Colonic mucosa (tissue), 4 donors: ENCODE measurements at regions not wholly inside any gene's neighbourhood (a gene's known extent, or its start where the extent isn't known, plus 50 kb on each side); places are given as distances from the start of the nearest gene placed in this dataset.

ENCODE experiments used
- DNase-seq: peaks from one replicate; pipeline ENCODE4 v3.0.0-alpha.2; 2020
- H3K27ac ChIP-seq: fragments of 200-600 bp; one replicate; pipeline ENCODE4 v1.8.0; 2021
- H3K27me3 ChIP-seq: fragments of 200-600 bp; one replicate; pipeline ENCODE4 v1.8.0; 2021
- H3K36me3 ChIP-seq: fragments of 200-600 bp; one replicate; pipeline ENCODE4 v1.8.0; 2021
- H3K4me1 ChIP-seq: fragments of 200-600 bp; one replicate; pipeline ENCODE4 v1.8.0; 2021; ENCODE audit warnings: mild to moderate bottlenecking
- H3K4me3 ChIP-seq: fragments of 200-600 bp; one replicate; pipeline ENCODE4 v1.8.0; 2021
- H3K9ac ChIP-seq, 2 donors: one replicate each; pipeline ENCODE4 v1.7.0; 2013; ENCODE audit warnings: control low read depth in 2 of 2, low read depth in 2 of 2, low read length in 2 of 2
- H3K9me3 ChIP-seq: fragments of 200-600 bp; one replicate; pipeline ENCODE4 v1.8.0; 2021
- intact Hi-C: fragments of 100-400 bp; cut with DNase I; formaldehyde crosslinking; loops from one replicate; pipeline ENCODE4 v1.14.1; 2022
- TF ChIP-seq, protein P1 (sequence below): fragments of 200-600 bp; IDR thresholded peaks from one replicate; pipeline ENCODE4 v1.8.0; 2022; ENCODE audit warnings: antibody characterized with exemption, mild to moderate bottlenecking
- donor health status: healthy.
- donor health status: DM: no; HTN: no; CAD: no.
- donor health status: DM: no; HTN: no; CAD: no.

DNA sequence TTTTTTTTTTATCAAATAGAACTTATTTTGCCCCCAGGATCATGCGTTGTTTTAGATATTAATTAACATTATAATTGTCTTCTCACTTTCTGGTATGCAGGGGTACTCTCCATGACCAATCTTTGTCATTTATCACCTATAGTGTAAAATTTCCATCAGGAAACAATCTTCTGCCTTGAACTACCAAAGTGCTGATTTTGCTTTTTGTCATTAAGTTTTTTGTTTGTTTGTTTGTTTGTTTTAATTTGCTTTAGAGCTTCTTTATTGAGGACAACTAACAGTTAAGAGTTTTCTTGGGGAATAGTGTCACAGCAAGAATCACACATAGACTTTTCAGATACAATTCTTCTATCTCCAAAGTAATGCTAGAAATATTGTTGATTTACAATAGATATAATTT lies 171.2 kb upstream of the PRPS1L1 start:
- DNase-seq: no peak
- Histone ChIP-seq H3K4me3 (no peak overlapping the region), H3K9ac (no peak overlapping the region), H3K36me3 (no peaks in the 10 kb centered on the region), H3K9me3 (no peaks in the 10 kb centered on the region), H3K27me3 (no peaks in the 10 kb centered on the region), H3K4me1 (no peaks in the 10 kb centered on the region), H3K27ac (no peak overlapping the region)
- TF ChIP-seq, protein P1, sequence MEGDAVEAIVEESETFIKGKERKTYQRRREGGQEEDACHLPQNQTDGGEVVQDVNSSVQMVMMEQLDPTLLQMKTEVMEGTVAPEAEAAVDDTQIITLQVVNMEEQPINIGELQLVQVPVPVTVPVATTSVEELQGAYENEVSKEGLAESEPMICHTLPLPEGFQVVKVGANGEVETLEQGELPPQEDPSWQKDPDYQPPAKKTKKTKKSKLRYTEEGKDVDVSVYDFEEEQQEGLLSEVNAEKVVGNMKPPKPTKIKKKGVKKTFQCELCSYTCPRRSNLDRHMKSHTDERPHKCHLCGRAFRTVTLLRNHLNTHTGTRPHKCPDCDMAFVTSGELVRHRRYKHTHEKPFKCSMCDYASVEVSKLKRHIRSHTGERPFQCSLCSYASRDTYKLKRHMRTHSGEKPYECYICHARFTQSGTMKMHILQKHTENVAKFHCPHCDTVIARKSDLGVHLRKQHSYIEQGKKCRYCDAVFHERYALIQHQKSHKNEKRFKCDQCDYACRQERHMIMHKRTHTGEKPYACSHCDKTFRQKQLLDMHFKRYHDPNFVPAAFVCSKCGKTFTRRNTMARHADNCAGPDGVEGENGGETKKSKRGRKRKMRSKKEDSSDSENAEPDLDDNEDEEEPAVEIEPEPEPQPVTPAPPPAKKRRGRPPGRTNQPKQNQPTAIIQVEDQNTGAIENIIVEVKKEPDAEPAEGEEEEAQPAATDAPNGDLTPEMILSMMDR: no peak
- intact Hi-C loops: no loop called here

DNA sequence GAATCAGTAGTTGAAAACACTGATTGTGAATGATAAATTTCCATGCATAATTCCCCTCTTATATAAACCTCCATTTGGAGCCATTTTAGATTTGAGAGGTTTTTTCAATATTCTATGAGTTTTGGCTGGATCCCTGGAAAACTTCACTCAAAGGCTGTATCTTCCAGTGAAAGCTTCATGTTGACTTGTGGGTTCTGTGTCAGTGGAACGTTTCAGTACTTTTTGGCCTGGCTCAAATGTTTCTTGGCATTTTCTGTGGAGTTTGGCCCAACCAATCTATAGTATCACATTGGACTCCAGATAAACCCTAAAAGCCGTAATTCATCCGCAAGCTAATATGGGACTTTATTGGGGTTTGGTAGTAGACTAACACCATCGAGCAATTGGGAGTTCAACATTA lies 172.6 kb upstream of the PRPS1L1 start:
- intact Hi-C loops: no loop called here

DNA sequence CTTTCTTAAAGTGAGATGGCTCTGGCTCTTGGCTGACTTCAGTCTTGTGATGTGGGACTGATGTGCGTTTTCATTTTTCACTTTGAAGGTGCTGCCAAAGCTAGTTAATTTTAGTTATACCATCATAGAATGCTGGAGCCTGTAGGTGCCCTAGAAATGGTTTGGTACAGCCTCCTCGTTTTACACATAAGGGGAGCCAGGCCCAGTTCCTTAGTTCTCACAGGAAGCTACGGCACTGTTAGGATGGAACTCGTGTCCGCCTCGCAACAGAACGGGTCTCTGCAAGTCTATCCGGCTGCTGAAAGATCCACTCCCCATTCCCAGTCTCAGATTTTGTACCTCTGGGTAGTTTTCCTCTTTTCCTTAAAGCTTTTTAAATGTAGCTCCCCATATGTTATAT lies 173.2 kb upstream of the PRPS1L1 start:
- intact Hi-C loops: no loop called here
- no peak for DNase-seq
- Histone ChIP-seq H3K9ac (no peak overlapping the region), H3K36me3 (no peaks in the 10 kb centered on the region), H3K27ac (no peak overlapping the region), H3K4me3 (no peak overlapping the region), H3K27me3 (no peaks in the 10 kb centered on the region), H3K9me3 (no peaks in the 10 kb centered on the region), H3K4me1 (no peaks in the 10 kb centered on the region)
- TF ChIP-seq, protein P1: no peak

More for the DNA sequence above, 172.6 kb upstream of the PRPS1L1 start:
- no peaks in the 10 kb centered on the region for H3K4me1 ChIP-seq
- H3K9me3 ChIP-seq: no peaks in the 10 kb centered on the region
- H3K9ac ChIP-seq: no peak overlapping the region
- H3K36me3 ChIP-seq: no peaks in the 10 kb centered on the region
- no peak overlapping the region for H3K27ac ChIP-seq
- H3K4me3 ChIP-seq: no peak overlapping the region
- no peaks in the 10 kb centered on the region for H3K27me3 ChIP-seq
- no peak for DNase-seq
- TF ChIP-seq, protein P1: no peak

DNA sequence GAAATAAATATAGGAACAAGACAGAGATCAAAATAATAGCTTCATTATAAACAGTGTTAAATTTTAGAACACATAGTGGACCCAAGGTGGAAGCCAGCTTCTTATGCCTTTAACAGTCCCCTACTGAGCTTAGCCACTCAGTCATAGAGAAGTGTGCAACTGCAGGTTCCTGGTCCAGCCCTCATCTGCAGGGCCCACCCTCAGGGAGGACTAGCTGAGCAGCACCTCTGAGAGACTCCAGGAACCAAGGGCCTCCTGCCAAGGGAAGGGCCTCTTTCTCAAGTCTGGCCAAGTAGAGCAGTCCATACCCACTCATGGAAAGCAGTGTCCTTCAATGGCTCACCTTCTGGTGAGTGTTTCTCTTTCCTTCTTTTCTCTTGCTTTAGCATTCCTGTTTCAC lies 173.7 kb upstream of the PRPS1L1 start:
- H3K27ac ChIP-seq: no peak overlapping the region

DNA sequence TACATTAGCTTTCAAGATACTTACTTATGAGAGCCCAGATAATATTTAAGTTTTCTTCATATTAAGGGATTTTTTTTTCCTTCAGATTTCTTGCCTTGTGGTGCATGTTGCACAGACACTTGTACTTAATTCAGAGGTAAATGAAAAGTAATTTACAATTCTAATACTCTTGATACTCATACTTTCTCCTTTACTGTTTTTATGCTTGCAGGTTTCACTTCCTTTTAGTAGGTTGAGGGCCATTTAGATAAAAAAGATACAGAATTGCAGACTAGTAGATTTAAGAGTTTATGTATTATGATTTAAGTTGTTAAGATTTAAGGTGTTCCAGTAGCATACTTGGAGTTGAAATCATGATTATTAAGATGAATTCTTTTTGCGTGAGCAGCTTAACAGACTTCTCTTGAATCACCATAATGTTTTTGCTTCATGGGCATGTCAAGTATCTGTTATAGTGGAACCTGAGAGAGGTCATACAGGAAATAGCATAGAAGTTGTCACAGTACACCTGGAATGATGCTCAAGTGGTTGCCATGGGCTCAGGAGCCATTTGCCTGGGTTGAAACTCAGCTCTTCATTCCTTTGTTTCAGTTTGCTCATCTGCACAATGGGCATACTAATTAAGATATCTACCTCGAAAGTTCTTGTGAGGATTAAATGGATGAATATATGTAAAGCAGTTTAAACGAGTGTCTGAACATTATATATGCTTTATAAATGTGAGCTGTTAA lies 174.8 kb upstream of the PRPS1L1 start:
- Histone ChIP-seq H3K4me3 (no peak overlapping the region), H3K27ac (no peak overlapping the region), H3K9me3 (no peaks in the 10 kb centered on the region), H3K9ac (no peak overlapping the region), H3K36me3 (no peaks in the 10 kb centered on the region), H3K4me1 (no peaks in the 10 kb centered on the region), H3K27me3 (no peaks in the 10 kb centered on the region)
- DNase-seq: no peak
- intact Hi-C loops: no loop called here
- TF ChIP-seq, protein P1: no peak

More for the DNA sequence above, 173.7 kb upstream of the PRPS1L1 start:
- intact Hi-C loops: no loop called here
- Histone ChIP-seq H3K4me1 (no peaks in the 10 kb centered on the region), H3K36me3 (no peaks in the 10 kb centered on the region), H3K9me3 (no peaks in the 10 kb centered on the region), H3K4me3 (no peak overlapping the region), H3K9ac (no peak overlapping the region), H3K27me3 (no peaks in the 10 kb centered on the region)
- TF ChIP-seq, protein P1: no peak
- no peak for DNase-seq
